ENCODE measurements at regions not wholly inside any gene's neighbourhood (a gene's known extent, or its start where the extent isn't known, plus 50 kb on each side); places are given as distances from the start of the nearest gene placed in this dataset.

DNA sequence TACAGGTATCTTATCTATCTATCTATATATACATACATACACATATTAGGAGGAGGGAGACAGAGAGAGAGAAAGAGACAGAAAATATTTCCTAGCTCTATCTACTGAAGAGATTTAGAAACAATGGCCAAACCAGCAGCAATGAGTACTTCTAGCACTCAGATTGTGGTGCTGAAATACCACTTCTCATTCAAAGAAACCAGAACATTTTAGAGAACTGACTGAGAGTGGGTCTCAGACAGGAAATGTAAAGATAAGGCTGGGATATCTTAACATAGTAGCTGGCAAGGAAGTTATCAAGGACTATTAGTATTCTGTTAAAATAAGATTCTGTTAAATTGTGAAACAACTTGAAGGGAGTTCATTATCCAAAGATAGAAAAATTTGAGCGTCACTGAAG is 57.0 kb downstream of the DNAAF9 start:
- DNase-seq (no peak), ATAC-seq (ENCODE audit: poor library complexity) (no peak)
- intact Hi-C loops (cut with DNase I, micrococcal nuclease) = no loop called here
- H3K9me3 Mint-ChIP-seq = no peaks in the 10 kb centered on the region
- no peaks in the 10 kb centered on the region for H3K27me3 Mint-ChIP-seq
- TF ChIP-seq, protein P1, sequence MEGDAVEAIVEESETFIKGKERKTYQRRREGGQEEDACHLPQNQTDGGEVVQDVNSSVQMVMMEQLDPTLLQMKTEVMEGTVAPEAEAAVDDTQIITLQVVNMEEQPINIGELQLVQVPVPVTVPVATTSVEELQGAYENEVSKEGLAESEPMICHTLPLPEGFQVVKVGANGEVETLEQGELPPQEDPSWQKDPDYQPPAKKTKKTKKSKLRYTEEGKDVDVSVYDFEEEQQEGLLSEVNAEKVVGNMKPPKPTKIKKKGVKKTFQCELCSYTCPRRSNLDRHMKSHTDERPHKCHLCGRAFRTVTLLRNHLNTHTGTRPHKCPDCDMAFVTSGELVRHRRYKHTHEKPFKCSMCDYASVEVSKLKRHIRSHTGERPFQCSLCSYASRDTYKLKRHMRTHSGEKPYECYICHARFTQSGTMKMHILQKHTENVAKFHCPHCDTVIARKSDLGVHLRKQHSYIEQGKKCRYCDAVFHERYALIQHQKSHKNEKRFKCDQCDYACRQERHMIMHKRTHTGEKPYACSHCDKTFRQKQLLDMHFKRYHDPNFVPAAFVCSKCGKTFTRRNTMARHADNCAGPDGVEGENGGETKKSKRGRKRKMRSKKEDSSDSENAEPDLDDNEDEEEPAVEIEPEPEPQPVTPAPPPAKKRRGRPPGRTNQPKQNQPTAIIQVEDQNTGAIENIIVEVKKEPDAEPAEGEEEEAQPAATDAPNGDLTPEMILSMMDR (IDR thresholded peaks at IDR 0.05) = no peak
- Histone ChIP-seq H3K9me3 (ENCODE audit: control insufficient read depth in 1 of 2, insufficient read depth in 1 of 2, low read length in 2 of 2) (no peaks in the 10 kb centered on the region), H3K27me3 (ENCODE audit: control insufficient read depth in 1 of 2, insufficient read depth in 2 of 2, low read length in 2 of 2) (no peaks in the 10 kb centered on the region), H3K4me1 (ENCODE audit: insufficient read depth, low read length) (no peaks in the 10 kb centered on the region), H3K36me3 (ENCODE audit: insufficient read depth, low read length) (no peaks in the 10 kb centered on the region), H3K4me3 (ENCODE audit: low read length) (no peak overlapping the region), H3K27ac (ENCODE audit: low read depth in 1 of 2, low read length in 2 of 2) (no peak overlapping the region)
- peaks cover 15% of the 10 kb centered on the region for H3K36me3 Mint-ChIP-seq (ENCODE audit: low read depth)
- H3K27ac Mint-ChIP-seq = no peak overlapping the region
- H3K4me1 Mint-ChIP-seq (ENCODE audit: low read depth) = no peaks in the 10 kb centered on the region
- POLR2A ChIA-PET = no interaction called here
- CTCF ChIA-PET = no interaction called here
- no peak overlapping the region for H3K4me3 Mint-ChIP-seq

DNA sequence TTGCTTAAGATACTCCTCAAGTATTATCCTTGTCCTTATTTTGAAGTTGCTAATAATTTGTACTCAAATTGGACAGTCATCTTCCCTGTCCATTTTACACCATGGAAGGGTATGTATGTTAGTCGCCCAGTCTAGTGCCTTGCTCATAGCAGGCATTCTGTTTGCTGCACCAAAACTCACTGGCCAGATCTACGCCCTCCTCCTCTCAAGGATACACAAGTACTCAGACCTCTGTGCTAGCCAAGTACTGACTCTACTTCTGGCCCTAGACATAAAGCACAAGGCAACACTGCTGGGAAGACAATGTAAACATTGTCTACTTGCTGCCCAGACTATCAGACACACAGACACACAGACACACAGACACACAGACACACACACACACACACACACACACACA is 57.7 kb downstream of the DNAAF9 start:
- no peak overlapping the region for H3K4me3 ChIP-seq (ENCODE audit: low read length)
- Mint-ChIP-seq H3K36me3 (ENCODE audit: low read depth) (peaks cover 15% of the 10 kb centered on the region), H3K27ac (no peak overlapping the region), H3K27me3 (no peaks in the 10 kb centered on the region), H3K9me3 (no peaks in the 10 kb centered on the region), H3K4me1 (ENCODE audit: low read depth) (no peaks in the 10 kb centered on the region), H3K4me3 (no peak overlapping the region)
- H3K9me3 ChIP-seq (ENCODE audit: control insufficient read depth in 1 of 2, insufficient read depth in 1 of 2, low read length in 2 of 2) = no peaks in the 10 kb centered on the region
- no peaks in the 10 kb centered on the region for H3K4me1 ChIP-seq (ENCODE audit: insufficient read depth, low read length)
- intact Hi-C loops (cut with DNase I, micrococcal nuclease) = no loop called here
- no peaks in the 10 kb centered on the region for H3K36me3 ChIP-seq (ENCODE audit: insufficient read depth, low read length)
- CTCF ChIA-PET = interaction anchor here (1.2 kb wide), 1 partner anchor 35 kb away, joined by 3 read pairs; no protein-coding TSS in a partner anchor
- no peaks in the 10 kb centered on the region for H3K27me3 ChIP-seq (ENCODE audit: control insufficient read depth in 1 of 2, insufficient read depth in 2 of 2, low read length in 2 of 2)
- TF ChIP-seq, protein P1 (IDR thresholded peaks at IDR 0.05) = no peak
- H3K27ac ChIP-seq (ENCODE audit: low read depth in 1 of 2, low read length in 2 of 2) = no peak overlapping the region
- ATAC-seq (ENCODE audit: poor library complexity) = no peak
- no peak for DNase-seq
- POLR2A ChIA-PET = no interaction called here

DNA sequence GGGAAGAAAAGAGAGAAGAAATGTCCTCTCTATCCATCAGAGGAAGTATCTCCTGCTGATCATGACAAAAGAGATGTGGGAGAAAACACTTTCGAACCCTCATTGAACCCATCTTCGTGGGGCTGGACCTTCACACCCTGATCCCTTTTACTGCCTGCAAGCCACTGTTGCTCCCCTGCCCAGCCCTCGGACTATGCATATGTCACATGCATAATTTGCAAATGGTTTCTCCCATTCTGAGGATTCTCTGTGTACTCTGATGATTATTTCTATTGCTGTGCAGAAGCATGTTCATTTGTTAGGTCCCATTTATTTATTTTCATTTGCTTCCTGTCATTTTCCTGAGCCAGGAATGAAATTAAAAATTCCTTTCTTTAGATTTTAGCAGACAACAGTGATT is 64.7 kb downstream of the DNAAF9 start:
- H3K36me3 ChIP-seq (ENCODE audit: insufficient read depth, low read length) = peaks cover 4% of the 10 kb centered on the region
- Mint-ChIP-seq H3K27me3 (no peaks in the 10 kb centered on the region), H3K9me3 (no peaks in the 10 kb centered on the region), H3K27ac (no peak overlapping the region), H3K4me3 (no peak overlapping the region), H3K36me3 (ENCODE audit: low read depth) (peaks cover 18% of the 10 kb centered on the region), H3K4me1 (ENCODE audit: low read depth) (no peaks in the 10 kb centered on the region)
- ChIA-PET CTCF (no interaction called here), POLR2A (no interaction called here)
- no peaks in the 10 kb centered on the region for H3K4me1 ChIP-seq (ENCODE audit: insufficient read depth, low read length)
- no peak for DNase-seq
- no peaks in the 10 kb centered on the region for H3K9me3 ChIP-seq (ENCODE audit: control insufficient read depth in 1 of 2, insufficient read depth in 1 of 2, low read length in 2 of 2)
- no peak overlapping the region for H3K27ac ChIP-seq (ENCODE audit: low read depth in 1 of 2, low read length in 2 of 2)
- no peaks in the 10 kb centered on the region for H3K27me3 ChIP-seq (ENCODE audit: control insufficient read depth in 1 of 2, insufficient read depth in 2 of 2, low read length in 2 of 2)
- no peak for ATAC-seq (ENCODE audit: poor library complexity)
- H3K4me3 ChIP-seq (ENCODE audit: low read length) = no peak overlapping the region
- TF ChIP-seq, protein P1 (IDR thresholded peaks at IDR 0.05) = no peak
- intact Hi-C loops (cut with DNase I, micrococcal nuclease) = no loop called here

Data from CD4-positive, alpha-beta T cell (primary cell).